ENCODE measurements at regions not wholly inside any gene's neighbourhood (a gene's known extent, or its start where the extent isn't known, plus 50 kb on each side); places are given as distances from the start of the nearest gene placed in this dataset.
"Not testable (repeated sequence)": the region's sequence is repeated elsewhere in the genome, so short reads cannot be mapped to it uniquely, and the experiment has no call there.

GRCh38 chr17:22044706-22045246 lies 352.5 kb downstream of the KCNJ18 start:
- DNase-seq (ENCODE audit: low spot score); in situ Hi-C loops (cut with MboI; ENCODE audit: low sequenced_read_pairs, unreplicated experiment): not testable (repeated sequence)

GRCh38 chr17:22047521-22047920 lies 355.2 kb downstream of the KCNJ18 start:
- DNase-seq (ENCODE audit: low spot score); in situ Hi-C loops (cut with MboI; ENCODE audit: low sequenced_read_pairs, unreplicated experiment): not testable (repeated sequence)

GRCh38 chr17:22048226-22048625 lies 355.9 kb downstream of the KCNJ18 start:
- DNase-seq (ENCODE audit: low spot score) = not testable (repeated sequence)

GRCh38 chr17:22050766-22051165 lies 358.4 kb downstream of the KCNJ18 start:
- DNase-seq (ENCODE audit: low spot score); in situ Hi-C loops (cut with MboI; ENCODE audit: low sequenced_read_pairs, unreplicated experiment): not testable (repeated sequence)

More at GRCh38 chr17:22048226-22048625, 355.9 kb downstream of the KCNJ18 start:
- in situ Hi-C loops (cut with MboI; ENCODE audit: low sequenced_read_pairs, unreplicated experiment) = not testable (repeated sequence)

- in situ Hi-C loops (cut with MboI; ENCODE audit: low sequenced_read_pairs, unreplicated experiment); DNase-seq (ENCODE audit: low spot score): not testable (repeated sequence)
Observed at GRCh38 chr17:22052715-22053114, 360.4 kb downstream of the KCNJ18 start.

- DNase-seq (ENCODE audit: low spot score); in situ Hi-C loops (cut with MboI; ENCODE audit: low sequenced_read_pairs, unreplicated experiment): not testable (repeated sequence)
Observed at GRCh38 chr17:22056566-22056965, 364.2 kb downstream of the KCNJ18 start.

GRCh38 chr17:22075918-22076317 lies 383.6 kb downstream of the KCNJ18 start:
- DNase-seq (ENCODE audit: low spot score); in situ Hi-C loops (cut with MboI; ENCODE audit: low sequenced_read_pairs, unreplicated experiment): not testable (repeated sequence)

- DNase-seq (ENCODE audit: low spot score); in situ Hi-C loops (cut with MboI; ENCODE audit: low sequenced_read_pairs, unreplicated experiment): not testable (repeated sequence)
Observed at GRCh38 chr17:22088589-22088988, 396.3 kb downstream of the KCNJ18 start.

- TF ChIP-seq CTCF (IDR thresholded peaks at IDR 0.05; ENCODE audit: borderline replicate concordance, control extremely low read depth, extremely low read depth, insufficient read depth, missing control alignments) = no peak
- no peak for DNase-seq (ENCODE audit: low spot score)
- in situ Hi-C loops (cut with MboI; ENCODE audit: low sequenced_read_pairs, unreplicated experiment) = no loop called here
Observed at GRCh38 chr17:22090263-22090935, 398.1 kb downstream of the KCNJ18 start.

GRCh38 chr17:22091041-22091679 lies 398.8 kb downstream of the KCNJ18 start:
- DNase-seq (ENCODE audit: low spot score); in situ Hi-C loops (cut with MboI; ENCODE audit: low sequenced_read_pairs, unreplicated experiment): not testable (repeated sequence)

- DNase-seq (ENCODE audit: low spot score); in situ Hi-C loops (cut with MboI; ENCODE audit: low sequenced_read_pairs, unreplicated experiment): not testable (repeated sequence)
Observed at GRCh38 chr17:22091840-22092239, 399.5 kb downstream of the KCNJ18 start.

GRCh38 chr17:22095414-22095813 lies 403.1 kb downstream of the KCNJ18 start:
- DNase-seq (ENCODE audit: low spot score); in situ Hi-C loops (cut with MboI; ENCODE audit: low sequenced_read_pairs, unreplicated experiment): not testable (repeated sequence)

- in situ Hi-C loops (cut with MboI; ENCODE audit: low sequenced_read_pairs, unreplicated experiment); DNase-seq (ENCODE audit: low spot score): not testable (repeated sequence)
Observed at GRCh38 chr17:22099633-22100032, 407.3 kb downstream of the KCNJ18 start.
